Naive B cell (primary cell): ENCODE measurements at regions not wholly inside any gene's neighbourhood (a gene's known extent, or its start where the extent isn't known, plus 50 kb on each side); places are given as distances from the start of the nearest gene placed in this dataset.

ENCODE experiments used
- ATAC-seq, 2 donors: fragments of 150-1000 bp; cut with Tn5 transposase; 2 replicates each; pipeline ENCODE4 v1.10.0; 2021; ENCODE audit warnings: low read depth in 2 of 2, mild to moderate bottlenecking in 2 of 2, moderate library complexity in 2 of 2
- DNase-seq: peaks from one replicate; pipeline ENCODE4 v3.0.0; 2022
- H3K27ac Mint-ChIP-seq, 6 donors: one replicate each; pipeline ENCODE4 v1.8.0; 2020 to 2022; ENCODE audit warnings: mild to moderate bottlenecking in 6 of 6, mixed read lengths in 6 of 6, moderate library complexity in 5 of 6, inconsistent platforms in 2 of 6
- H3K27me3 Mint-ChIP-seq, 3 donors: one replicate each; pipeline ENCODE4 v1.8.0; 2021 to 2022; ENCODE audit warnings: mixed read lengths in 3 of 3, mild to moderate bottlenecking in 1 of 3
- H3K36me3 Mint-ChIP-seq, 2 donors: one replicate each; pipeline ENCODE4 v1.8.0; 2020 to 2022; ENCODE audit warnings: mixed read lengths in 2 of 2, inconsistent platforms in 1 of 2, mild to moderate bottlenecking in 1 of 2
- H3K4me1 Mint-ChIP-seq, 3 donors: one replicate each; pipeline ENCODE4 v1.8.0; 2020 to 2022; ENCODE audit warnings: mixed read lengths in 3 of 3, inconsistent platforms in 1 of 3, mild to moderate bottlenecking in 1 of 3, moderate library complexity in 1 of 3
- H3K4me3 Mint-ChIP-seq, 8 donors: one replicate each; pipeline ENCODE4 v1.8.0; 2020 to 2022; ENCODE audit warnings: mild to moderate bottlenecking in 8 of 8, mixed read lengths in 8 of 8, moderate library complexity in 8 of 8, inconsistent platforms in 2 of 8
- H3K9me3 Mint-ChIP-seq, 7 donors: one replicate each; pipeline ENCODE4 v1.8.0; 2020 to 2022; ENCODE audit warnings: mixed read lengths in 7 of 7, mild to moderate bottlenecking in 5 of 7, inconsistent platforms in 2 of 7, moderate library complexity in 1 of 7

- H3K36me3 Mint-ChIP-seq = no peaks in the 10 kb centered on the region
- ATAC-seq = no peak
- H3K27me3 Mint-ChIP-seq = no peaks in the 10 kb centered on the region
- peak overlapping the region in 1 of 8 donors; percentile 56 for H3K4me3 Mint-ChIP-seq
- DNase-seq = no peak
- H3K9me3 Mint-ChIP-seq = peaks cover 0 to 10% (median 4%) of the 10 kb centered on the region in 7 donors
- no peak overlapping the region for H3K27ac Mint-ChIP-seq
- no peaks in the 10 kb centered on the region for H3K4me1 Mint-ChIP-seq
Measured at GRCh38 chr13:73250061-73250460, 191.3 kb downstream of the KLF5 start.

- Mint-ChIP-seq H3K4me1 (no peaks in the 10 kb centered on the region), H3K9me3 (peaks cover 0 to 7% (median 4%) of the 10 kb centered on the region in 7 donors), H3K4me3 (no peak overlapping the region), H3K36me3 (no peaks in the 10 kb centered on the region), H3K27ac (no peak overlapping the region), H3K27me3 (no peaks in the 10 kb centered on the region)
- no peak for ATAC-seq
- DNase-seq = no peak
Measured at GRCh38 chr13:73248711-73249580, 190.1 kb downstream of the KLF5 start.

DNA sequence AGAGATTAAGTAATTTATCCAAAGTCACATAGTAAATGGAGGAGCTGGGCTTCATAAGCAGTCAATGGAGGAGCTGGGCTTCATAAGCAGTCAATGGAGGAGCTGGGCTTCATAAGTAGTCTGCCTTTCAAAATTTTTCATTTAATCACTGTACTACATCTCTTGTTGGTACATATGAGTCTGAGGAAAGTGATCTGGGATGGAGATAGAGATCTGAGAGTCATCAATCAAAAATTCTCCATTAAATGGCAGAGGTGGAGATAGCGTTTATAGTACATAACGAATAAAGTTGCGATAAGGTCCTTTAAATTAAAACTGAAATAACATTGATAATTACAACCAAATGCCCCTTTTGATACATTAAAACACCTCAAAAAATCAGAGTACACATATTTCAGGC is 189.3 kb downstream of the KLF5 start:
- Mint-ChIP-seq H3K27ac (no peak overlapping the region), H3K9me3 (peaks cover 0 to 7% (median 4%) of the 10 kb centered on the region in 7 donors), H3K4me3 (peak overlapping the region in 1 of 8 donors; percentile 13), H3K36me3 (no peaks in the 10 kb centered on the region), H3K27me3 (no peaks in the 10 kb centered on the region), H3K4me1 (no peaks in the 10 kb centered on the region)
- ATAC-seq (no peak), DNase-seq (no peak)

DNA sequence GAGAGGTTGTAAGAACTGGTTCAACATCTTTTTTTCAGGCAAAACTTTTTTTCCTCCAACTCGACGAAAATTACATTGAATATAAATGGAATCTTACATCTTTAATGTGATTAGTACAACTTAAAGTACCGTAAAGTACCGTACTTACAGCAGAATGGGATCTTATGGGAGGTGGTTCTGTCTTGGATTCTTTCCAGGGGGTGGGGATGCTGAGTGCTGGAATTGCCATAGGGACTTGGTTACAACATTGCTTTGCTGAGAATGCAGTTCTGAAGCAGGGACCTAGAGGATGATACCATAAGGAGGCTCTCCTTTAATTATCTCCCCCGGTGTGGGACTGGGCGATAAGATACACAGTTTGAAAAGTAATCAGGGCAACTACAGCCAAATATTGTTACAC is 186.4 kb downstream of the KLF5 start:
- no peak for DNase-seq
- Mint-ChIP-seq H3K27me3 (no peaks in the 10 kb centered on the region), H3K4me3 (no peak overlapping the region), H3K4me1 (no peaks in the 10 kb centered on the region), H3K36me3 (no peaks in the 10 kb centered on the region), H3K9me3 (peaks cover 0 to 7% (median 3%) of the 10 kb centered on the region in 7 donors), H3K27ac (no peak overlapping the region)
- ATAC-seq = no peak

- no peak overlapping the region for H3K27ac Mint-ChIP-seq
- H3K4me1 Mint-ChIP-seq = no peaks in the 10 kb centered on the region
- H3K36me3 Mint-ChIP-seq = no peaks in the 10 kb centered on the region
- peaks cover 0 to 3% (median 2%) of the 10 kb centered on the region in 7 donors for H3K9me3 Mint-ChIP-seq
- no peak for DNase-seq
- H3K4me3 Mint-ChIP-seq = no peak overlapping the region
- ATAC-seq = no peak
- no peaks in the 10 kb centered on the region for H3K27me3 Mint-ChIP-seq
Measured at GRCh38 chr13:73244467-73244866, 185.7 kb downstream of the KLF5 start.

DNA sequence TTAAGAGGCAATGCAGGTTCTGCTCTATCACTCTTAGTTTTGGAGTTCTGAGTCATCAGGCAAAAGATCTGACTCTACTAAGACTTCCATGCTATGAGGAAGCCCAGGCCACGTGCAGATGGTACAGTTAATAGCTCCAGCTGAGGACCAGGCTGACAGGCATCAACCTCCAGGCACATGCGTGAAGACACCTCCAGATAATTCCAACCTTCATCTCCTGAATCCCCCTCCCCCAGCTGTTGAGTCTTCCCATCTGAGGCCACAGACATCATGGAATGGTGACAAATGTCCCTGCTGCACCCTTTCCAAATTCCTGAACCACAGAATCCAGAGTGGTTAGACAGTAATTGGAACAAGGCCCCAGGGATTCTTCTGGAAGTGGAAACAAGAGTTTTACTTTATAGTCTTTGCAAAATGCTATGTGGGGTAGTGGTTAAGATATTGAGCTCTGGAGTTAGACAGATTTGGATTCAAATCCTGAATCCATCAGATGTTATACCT is 183.8 kb downstream of the KLF5 start:
- Mint-ChIP-seq H3K9me3 (peaks cover 0 to 3% (median 2%) of the 10 kb centered on the region in 7 donors), H3K4me3 (no peak overlapping the region), H3K27ac (no peak overlapping the region), H3K27me3 (no peaks in the 10 kb centered on the region), H3K4me1 (no peaks in the 10 kb centered on the region), H3K36me3 (no peaks in the 10 kb centered on the region)
- no peak for DNase-seq
- ATAC-seq = no peak

DNA sequence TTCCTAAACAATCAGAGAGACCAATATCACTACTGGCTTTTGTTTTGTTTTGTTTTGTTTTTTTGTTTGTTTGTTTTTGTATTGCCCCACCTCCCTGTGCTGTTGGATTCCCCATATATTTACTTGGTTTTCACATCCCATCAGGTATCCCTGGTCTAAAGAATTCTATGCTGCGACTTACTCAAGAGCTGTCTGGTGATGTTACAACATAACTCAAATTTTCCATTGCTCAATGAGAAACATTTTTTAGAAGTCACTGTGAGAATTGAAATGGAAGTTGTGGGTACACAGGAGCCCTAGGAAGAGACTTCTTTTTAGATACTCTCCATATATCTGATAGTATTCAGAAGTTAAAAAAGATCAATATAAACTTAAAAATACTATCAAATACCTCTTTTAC is 181.4 kb downstream of the KLF5 start:
- Mint-ChIP-seq H3K9me3 (peaks cover 0 to 5% (median 0%) of the 10 kb centered on the region in 7 donors), H3K36me3 (no peaks in the 10 kb centered on the region), H3K4me3 (no peak overlapping the region), H3K27me3 (no peaks in the 10 kb centered on the region), H3K4me1 (no peaks in the 10 kb centered on the region), H3K27ac (peak overlapping the region in 1 of 6 donors; percentile 44)
- DNase-seq = no peak
- ATAC-seq = no peak

- H3K27ac Mint-ChIP-seq = no peak overlapping the region
- no peak for DNase-seq
- H3K27me3 Mint-ChIP-seq = no peaks in the 10 kb centered on the region
- ATAC-seq = no peak
- no peaks in the 10 kb centered on the region for H3K36me3 Mint-ChIP-seq
- no peaks in the 10 kb centered on the region for H3K4me1 Mint-ChIP-seq
- H3K4me3 Mint-ChIP-seq = no peak overlapping the region
- peaks cover 0 to 5% (median 0%) of the 10 kb centered on the region in 7 donors for H3K9me3 Mint-ChIP-seq
Measured at GRCh38 chr13:73235385-73235784, 176.6 kb downstream of the KLF5 start.

DNA sequence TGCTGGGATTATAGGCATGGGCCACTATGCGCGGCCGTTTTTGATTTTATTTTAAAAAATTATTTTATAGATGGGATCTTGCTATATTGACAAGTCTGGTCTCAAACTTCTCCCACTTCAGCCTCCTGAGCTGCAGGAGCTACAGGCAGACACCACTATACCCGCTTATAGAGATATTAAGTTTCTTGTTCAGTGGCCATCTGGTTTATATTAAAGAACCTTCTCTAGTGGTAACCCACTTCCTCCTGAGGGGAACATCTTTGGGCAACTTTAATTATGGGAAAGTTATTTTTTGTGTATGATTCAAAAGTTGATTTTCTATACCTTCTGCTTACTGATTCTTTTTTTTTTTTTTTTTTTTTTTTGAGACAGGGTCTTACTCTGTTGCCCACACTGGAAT is 172.7 kb downstream of the KLF5 start:
- DNase-seq = no peak
- Mint-ChIP-seq H3K4me1 (no peaks in the 10 kb centered on the region), H3K27me3 (no peaks in the 10 kb centered on the region), H3K27ac (no peak overlapping the region), H3K9me3 (peaks cover 0 to 8% (median 0%) of the 10 kb centered on the region in 7 donors), H3K4me3 (no peak overlapping the region), H3K36me3 (no peaks in the 10 kb centered on the region)
- ATAC-seq = no peak

GRCh38 chr13:73230716-73231115 is 171.9 kb downstream of the KLF5 start:
- H3K9me3 Mint-ChIP-seq = peaks cover 0 to 8% (median 0%) of the 10 kb centered on the region in 7 donors
- no peaks in the 10 kb centered on the region for H3K36me3 Mint-ChIP-seq
- H3K27ac Mint-ChIP-seq = no peak overlapping the region
- no peaks in the 10 kb centered on the region for H3K27me3 Mint-ChIP-seq
- no peak for ATAC-seq
- DNase-seq = no peak
- no peak overlapping the region for H3K4me3 Mint-ChIP-seq
- no peaks in the 10 kb centered on the region for H3K4me1 Mint-ChIP-seq

GRCh38 chr13:73228546-73228945 is 169.7 kb downstream of the KLF5 start:
- Mint-ChIP-seq H3K4me1 (no peaks in the 10 kb centered on the region), H3K27me3 (no peaks in the 10 kb centered on the region), H3K36me3 (no peaks in the 10 kb centered on the region), H3K9me3 (peaks cover 0 to 8% (median 0%) of the 10 kb centered on the region in 7 donors), H3K27ac (no peak overlapping the region), H3K4me3 (no peak overlapping the region)
- no peak for ATAC-seq
- DNase-seq = no peak

DNA sequence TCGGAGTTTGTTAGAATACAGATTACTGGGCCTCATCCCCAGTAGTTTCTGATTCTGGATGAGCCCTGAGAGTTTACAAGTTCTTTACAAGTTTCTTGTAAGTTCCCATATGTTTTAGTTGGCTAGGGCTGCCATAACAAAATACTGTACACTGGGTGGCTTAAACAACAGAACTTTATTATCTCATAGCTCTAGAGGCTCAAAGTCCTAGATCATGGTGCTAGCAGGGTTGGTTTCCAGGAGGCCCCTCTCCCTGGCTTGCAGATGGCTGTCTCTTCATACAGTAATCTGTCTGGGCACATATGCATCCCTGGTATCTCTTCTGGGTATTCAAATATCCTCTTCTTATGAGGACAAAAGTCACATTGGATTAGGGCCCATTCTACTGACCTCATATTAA is 167.2 kb downstream of the KLF5 start:
- H3K36me3 Mint-ChIP-seq = no peaks in the 10 kb centered on the region
- H3K4me3 Mint-ChIP-seq = no peak overlapping the region
- no peaks in the 10 kb centered on the region for H3K27me3 Mint-ChIP-seq
- H3K27ac Mint-ChIP-seq = no peak overlapping the region
- no peaks in the 10 kb centered on the region for H3K4me1 Mint-ChIP-seq
- ATAC-seq (no peak), DNase-seq (no peak)
- peaks cover 0 to 8% (median 2%) of the 10 kb centered on the region in 7 donors for H3K9me3 Mint-ChIP-seq

GRCh38 chr13:73224703-73225102 is 165.9 kb downstream of the KLF5 start:
- no peak for ATAC-seq
- DNase-seq = no peak
- Mint-ChIP-seq H3K27me3 (no peaks in the 10 kb centered on the region), H3K9me3 (peaks cover 0 to 8% (median 2%) of the 10 kb centered on the region in 7 donors), H3K4me3 (no peak overlapping the region), H3K27ac (no peak overlapping the region), H3K4me1 (no peaks in the 10 kb centered on the region), H3K36me3 (no peaks in the 10 kb centered on the region)

- H3K4me3 Mint-ChIP-seq = no peak overlapping the region
- no peak for ATAC-seq
- no peak for DNase-seq
- no peaks in the 10 kb centered on the region for H3K4me1 Mint-ChIP-seq
- H3K27ac Mint-ChIP-seq = no peak overlapping the region
- H3K36me3 Mint-ChIP-seq = no peaks in the 10 kb centered on the region
- peaks cover 0 to 8% (median 2%) of the 10 kb centered on the region in 7 donors for H3K9me3 Mint-ChIP-seq
- H3K27me3 Mint-ChIP-seq = no peaks in the 10 kb centered on the region
Measured at GRCh38 chr13:73223372-73223781, 164.6 kb downstream of the KLF5 start.
